CD14-positive monocyte (primary cell): ENCODE measurements at regions not wholly inside any gene's neighbourhood (a gene's known extent, or its start where the extent isn't known, plus 50 kb on each side); places are given as distances from the start of the nearest gene placed in this dataset.

ENCODE experiments used
- DNase-seq, 3 donors: peaks; one replicate each; pipeline ENCODE4 v3.0.0-alpha.2; 2011 to 2022
- H2AFZ ChIP-seq: 2 replicates; pipeline ENCODE4 v1.6.0; 2012; ENCODE audit warnings: mild to moderate bottlenecking, low read depth, low read length, inconsistent platforms; ENCODE audit not compliant: insufficient read depth, poor library complexity, severe bottlenecking
- H3K27ac ChIP-seq, 2 donors: 1 replicate in 1 of 2; 2 replicates in 1 of 2; pipeline ENCODE4 v1.5.1; 2012 to 2013; ENCODE audit warnings: low read length in 2 of 2, control low read depth in 1 of 2, inconsistent platforms in 1 of 2, low read depth in 1 of 2, mild to moderate bottlenecking in 1 of 2
- H3K27me3 ChIP-seq, 2 donors: one replicate each; pipeline versions ENCODE4 v1.6.0 to v1.6.1; 2011 to 2013; ENCODE audit warnings: low read length in 2 of 2; ENCODE audit not compliant: control insufficient read depth in 2 of 2, insufficient read depth in 2 of 2
- H3K36me3 ChIP-seq, 2 donors: replicated peaks in 1 of 2; 1 replicate in 1 of 2; 2 replicates in 1 of 2; pipeline versions ENCODE4 v1.5.1 to v1.6.1; 2012 to 2013; ENCODE audit warnings: low read length in 2 of 2, control low read depth in 1 of 2, inconsistent platforms in 1 of 2, mild to moderate bottlenecking in 1 of 2; ENCODE audit not compliant: insufficient read depth in 2 of 2, control insufficient read depth in 1 of 2
- H3K4me1 ChIP-seq, 2 donors: 1 replicate in 1 of 2; 2 replicates in 1 of 2; pipeline versions ENCODE4 v1.5.1 to v1.6.1; 2012 to 2013; ENCODE audit warnings: low read length in 2 of 2, control low read depth in 1 of 2, inconsistent platforms in 1 of 2, mild to moderate bottlenecking in 1 of 2, moderate library complexity in 1 of 2; ENCODE audit not compliant: insufficient read depth in 2 of 2, control insufficient read depth in 1 of 2
- H3K4me2 ChIP-seq: replicated peaks from 2 replicates; pipeline ENCODE3; 2012; ENCODE audit warnings: low read length, moderate library complexity, mild to moderate bottlenecking; ENCODE audit not compliant: poor library complexity, severe bottlenecking; ENCODE audit errors: extremely low read depth
- H3K4me3 ChIP-seq, 3 experiments: fragments of 200-600 bp in 1 of 3; sonication (generic) in 1 of 3; replicated peaks in 1 of 3; 1 replicate in 2 of 3; 2 replicates in 1 of 3; pipeline ENCODE4 v1.5.1; 2011 to 2013; ENCODE audit warnings: low read length in 3 of 3, mild to moderate bottlenecking in 3 of 3, control low read depth in 2 of 3, low read depth in 2 of 3, inconsistent platforms in 1 of 3, moderate library complexity in 1 of 3
- H3K79me2 ChIP-seq: 2 replicates; pipeline ENCODE4 v1.6.0; 2012; ENCODE audit warnings: mild to moderate bottlenecking, control low read depth, inconsistent platforms, low read length, moderate library complexity; ENCODE audit not compliant: insufficient read depth
- H3K9ac ChIP-seq: 2 replicates; pipeline ENCODE4 v1.6.0; 2017; ENCODE audit warnings: low read length, mild to moderate bottlenecking; ENCODE audit not compliant: insufficient read depth, poor library complexity, severe bottlenecking
- H3K9me3 ChIP-seq, 2 donors: replicated peaks in 1 of 2; 1 replicate in 1 of 2; 2 replicates in 1 of 2; pipeline versions ENCODE4 v1.5.1 to v1.6.1; 2012 to 2013; ENCODE audit warnings: low read length in 2 of 2, control low read depth in 1 of 2; ENCODE audit not compliant: control insufficient read depth in 1 of 2, insufficient read depth in 1 of 2
- H4K20me1 ChIP-seq: 2 replicates; pipeline ENCODE4 v1.6.0; 2012; ENCODE audit warnings: mild to moderate bottlenecking, low read length, control low read depth, moderate library complexity; ENCODE audit not compliant: insufficient read depth
- H3K27ac Mint-ChIP-seq, 7 donors: one replicate each; pipeline ENCODE4 v1.8.0; 2020; ENCODE audit warnings: mild to moderate bottlenecking in 7 of 7, mixed read lengths in 7 of 7, moderate library complexity in 6 of 7, inconsistent platforms in 2 of 7
- H3K27me3 Mint-ChIP-seq, 3 donors: one replicate each; pipeline ENCODE4 v1.8.0; 2021 to 2022; ENCODE audit warnings: low read depth in 3 of 3, mild to moderate bottlenecking in 3 of 3, mixed read lengths in 3 of 3, moderate library complexity in 3 of 3, inconsistent platforms in 1 of 3
- H3K36me3 Mint-ChIP-seq, 2 donors: one replicate each; pipeline ENCODE4 v1.8.0; 2020; ENCODE audit warnings: mixed read lengths in 2 of 2, inconsistent platforms in 1 of 2, mild to moderate bottlenecking in 1 of 2
- H3K4me1 Mint-ChIP-seq: one replicate; pipeline ENCODE4 v1.8.0; 2020; ENCODE audit warnings: mild to moderate bottlenecking, mixed read lengths
- H3K4me3 Mint-ChIP-seq, 2 donors: one replicate each; pipeline ENCODE4 v1.8.0; 2020; ENCODE audit warnings: mild to moderate bottlenecking in 2 of 2, mixed read lengths in 2 of 2, moderate library complexity in 1 of 2
- H3K9me3 Mint-ChIP-seq, 7 donors: one replicate each; pipeline ENCODE4 v1.8.0; 2020 to 2022; ENCODE audit warnings: mixed read lengths in 7 of 7, mild to moderate bottlenecking in 6 of 7, moderate library complexity in 6 of 7, inconsistent platforms in 2 of 7
- WGBS: methylation state at CpG from one replicate; pipeline ENCODE4 v1.1.5; 2013; ENCODE audit warnings: missing lambda C conversion rate; ENCODE audit not compliant: insufficient coverage; 5-methylcytosine and 5-hydroxymethylcytosine counted together
- intact Hi-C, 2 donors: fragments of 100-400 bp; cut with micrococcal nuclease; formaldehyde crosslinking; loops; one replicate each; pipeline versions ENCODE4 v1.15.0 to v1.15.1; 2023
- TF ChIP-seq, protein P1 (sequence below): fragments of 200-600 bp; IDR thresholded peaks from one replicate; pipeline ENCODE4 v1.8.0; 2022; ENCODE audit warnings: antibody characterized with exemption, mild to moderate bottlenecking

DNA sequence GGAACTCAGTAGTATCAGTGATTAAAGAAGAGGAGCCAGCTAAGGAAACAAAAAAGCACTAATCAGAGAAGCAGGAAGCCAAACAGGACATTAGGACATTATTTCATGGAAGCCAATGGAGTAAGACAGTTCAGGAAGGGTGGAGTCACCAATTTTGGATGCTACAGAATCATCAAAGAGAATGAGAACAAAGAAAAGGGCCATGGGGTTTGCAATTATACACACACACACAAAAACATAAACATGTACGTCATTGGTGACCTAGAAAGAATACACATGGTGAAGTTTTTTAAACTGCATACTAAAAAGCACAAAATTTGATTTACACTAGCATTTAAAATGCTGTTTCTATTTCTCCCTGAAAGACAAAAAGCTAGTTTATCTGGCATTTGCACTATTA, 96.8 kb upstream of the MRPS30 start:
- Histone ChIP-seq H3K4me2 (no peak overlapping the region), H3K36me3 (no peaks in the 10 kb centered on the region), H3K27ac (no peak overlapping the region), H3K9ac (no peak overlapping the region), H3K27me3 (no peaks in the 10 kb centered on the region), H4K20me1 (no peaks in the 10 kb centered on the region), H2AFZ (no peak overlapping the region), H3K9me3 (peaks cover 8 to 9% of the 10 kb centered on the region in 2 donors), H3K79me2 (no peaks in the 10 kb centered on the region), H3K4me3 (no peak overlapping the region), H3K4me1 (no peaks in the 10 kb centered on the region)
- no peaks in the 10 kb centered on the region for H3K36me3 Mint-ChIP-seq
- no peaks in the 10 kb centered on the region for H3K27me3 Mint-ChIP-seq
- WGBS = no CpG with 5 or more reads among the region's 1 CpG
- H3K4me3 Mint-ChIP-seq = no peak overlapping the region
- peaks cover 4 to 13% (median 5%) of the 10 kb centered on the region in 7 donors for H3K9me3 Mint-ChIP-seq
- TF ChIP-seq, protein P1, sequence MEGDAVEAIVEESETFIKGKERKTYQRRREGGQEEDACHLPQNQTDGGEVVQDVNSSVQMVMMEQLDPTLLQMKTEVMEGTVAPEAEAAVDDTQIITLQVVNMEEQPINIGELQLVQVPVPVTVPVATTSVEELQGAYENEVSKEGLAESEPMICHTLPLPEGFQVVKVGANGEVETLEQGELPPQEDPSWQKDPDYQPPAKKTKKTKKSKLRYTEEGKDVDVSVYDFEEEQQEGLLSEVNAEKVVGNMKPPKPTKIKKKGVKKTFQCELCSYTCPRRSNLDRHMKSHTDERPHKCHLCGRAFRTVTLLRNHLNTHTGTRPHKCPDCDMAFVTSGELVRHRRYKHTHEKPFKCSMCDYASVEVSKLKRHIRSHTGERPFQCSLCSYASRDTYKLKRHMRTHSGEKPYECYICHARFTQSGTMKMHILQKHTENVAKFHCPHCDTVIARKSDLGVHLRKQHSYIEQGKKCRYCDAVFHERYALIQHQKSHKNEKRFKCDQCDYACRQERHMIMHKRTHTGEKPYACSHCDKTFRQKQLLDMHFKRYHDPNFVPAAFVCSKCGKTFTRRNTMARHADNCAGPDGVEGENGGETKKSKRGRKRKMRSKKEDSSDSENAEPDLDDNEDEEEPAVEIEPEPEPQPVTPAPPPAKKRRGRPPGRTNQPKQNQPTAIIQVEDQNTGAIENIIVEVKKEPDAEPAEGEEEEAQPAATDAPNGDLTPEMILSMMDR = no peak
- DNase-seq = no peak
- no peak overlapping the region for H3K27ac Mint-ChIP-seq
- H3K4me1 Mint-ChIP-seq = no peaks in the 10 kb centered on the region
- intact Hi-C loops = no loop called here

DNA sequence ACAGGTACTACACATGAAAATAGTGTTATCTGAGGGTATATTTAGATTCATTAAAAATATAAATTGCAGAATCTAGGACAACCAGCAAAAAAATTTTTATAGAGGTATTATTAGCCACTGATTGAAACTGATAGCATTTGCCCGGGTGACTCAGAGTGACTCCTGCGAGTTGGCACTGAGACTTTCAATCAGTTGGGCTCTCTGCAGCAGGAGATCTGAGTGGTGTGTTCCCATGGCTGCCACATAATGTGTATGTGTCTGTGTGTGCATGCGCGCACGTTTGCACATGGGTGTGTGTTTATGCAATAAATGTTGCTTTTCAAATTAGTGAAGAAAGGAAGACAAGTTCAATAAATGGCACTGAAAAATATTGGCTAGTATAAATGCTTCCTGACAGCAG, 100.1 kb upstream of the MRPS30 start:
- intact Hi-C loops = no loop called here
- no peaks in the 10 kb centered on the region for H3K27me3 Mint-ChIP-seq
- H3K4me1 Mint-ChIP-seq = no peaks in the 10 kb centered on the region
- Histone ChIP-seq H3K9ac (no peak overlapping the region), H3K4me1 (no peaks in the 10 kb centered on the region), H3K36me3 (no peaks in the 10 kb centered on the region), H3K4me2 (no peak overlapping the region), H3K27me3 (no peaks in the 10 kb centered on the region), H3K79me2 (no peaks in the 10 kb centered on the region), H3K9me3 (no peaks in the 10 kb centered on the region), H3K27ac (no peak overlapping the region), H3K4me3 (no peak overlapping the region), H4K20me1 (no peaks in the 10 kb centered on the region), H2AFZ (no peak overlapping the region)
- DNase-seq = no peak
- H3K9me3 Mint-ChIP-seq = peaks cover 0 to 5% (median 0%) of the 10 kb centered on the region in 7 donors
- TF ChIP-seq, protein P1 = no peak
- H3K36me3 Mint-ChIP-seq = no peaks in the 10 kb centered on the region
- WGBS = 93% methylated on average over 3 of the region's 5 CpGs
- no peak overlapping the region for H3K4me3 Mint-ChIP-seq
- no peak overlapping the region for H3K27ac Mint-ChIP-seq
